KMS-11 (cell line): ENCODE measurements at regions not wholly inside any gene's neighbourhood (a gene's known extent, or its start where the extent isn't known, plus 50 kb on each side); places are given as distances from the start of the nearest gene placed in this dataset.

ENCODE experiments used
- H2AFZ ChIP-seq: fragments of 200-600 bp; sonication (generic); 2 replicates; pipeline ENCODE4 v1.6.1; 2016; ENCODE audit warnings: antibody characterized with exemption, mixed run types, low read depth
- H3K27ac ChIP-seq: fragments of 200-600 bp; sonication (generic); 2 replicates; pipeline ENCODE4 v1.6.1; 2016; ENCODE audit warnings: mild to moderate bottlenecking, mixed run types
- H3K27me3 ChIP-seq: fragments of 200-600 bp; sonication (generic); 2 replicates; pipeline ENCODE4 v1.6.1; 2017; ENCODE audit warnings: mild to moderate bottlenecking, low read depth, mixed run types, moderate library complexity; ENCODE audit not compliant: insufficient read depth
- H3K36me3 ChIP-seq: fragments of 200-600 bp; sonication (generic); 2 replicates; pipeline ENCODE4 v1.6.1; 2017; ENCODE audit warnings: mild to moderate bottlenecking, mixed run types; ENCODE audit not compliant: insufficient read depth
- H3K4me1 ChIP-seq: fragments of 200-600 bp; sonication (generic); 2 replicates; pipeline ENCODE4 v1.6.1; 2016; ENCODE audit warnings: mild to moderate bottlenecking, low read depth, mixed run types; ENCODE audit not compliant: poor library complexity, severe bottlenecking
- H3K4me2 ChIP-seq: fragments of 200-600 bp; sonication (generic); 2 replicates; pipeline ENCODE4 v1.7.0; 2016; ENCODE audit warnings: mild to moderate bottlenecking, mixed run types
- H3K4me3 ChIP-seq: fragments of 200-600 bp; sonication (generic); IDR thresholded peaks from 2 replicates; pipeline ENCODE4 v1.6.1; 2017; ENCODE audit warnings: low read depth, low read length, mixed read lengths; ENCODE audit not compliant: insufficient read depth
- H3K79me2 ChIP-seq: fragments of 200-600 bp; sonication (generic); 2 replicates; pipeline ENCODE4 v1.6.1; 2016; ENCODE audit warnings: low read depth, mixed run types; ENCODE audit not compliant: insufficient read depth
- H3K9ac ChIP-seq: fragments of 200-600 bp; sonication (generic); 2 replicates; pipeline ENCODE4 v1.6.1; 2016; ENCODE audit warnings: mild to moderate bottlenecking, mixed run types
- H4K20me1 ChIP-seq: fragments of 200-600 bp; sonication (generic); 2 replicates; pipeline ENCODE4 v1.6.1; 2016; ENCODE audit warnings: mild to moderate bottlenecking, mixed run types; ENCODE audit not compliant: insufficient read depth
- TF ChIP-seq, protein P1 (sequence below): fragments of 200-600 bp; sonication (generic); conservative IDR thresholded peaks from 2 replicates; pipeline ENCODE4 v1.6.1; 2017; ENCODE audit warnings: low read depth, mild to moderate bottlenecking, antibody characterized with exemption, low read length, moderate library complexity, mixed read lengths

DNA sequence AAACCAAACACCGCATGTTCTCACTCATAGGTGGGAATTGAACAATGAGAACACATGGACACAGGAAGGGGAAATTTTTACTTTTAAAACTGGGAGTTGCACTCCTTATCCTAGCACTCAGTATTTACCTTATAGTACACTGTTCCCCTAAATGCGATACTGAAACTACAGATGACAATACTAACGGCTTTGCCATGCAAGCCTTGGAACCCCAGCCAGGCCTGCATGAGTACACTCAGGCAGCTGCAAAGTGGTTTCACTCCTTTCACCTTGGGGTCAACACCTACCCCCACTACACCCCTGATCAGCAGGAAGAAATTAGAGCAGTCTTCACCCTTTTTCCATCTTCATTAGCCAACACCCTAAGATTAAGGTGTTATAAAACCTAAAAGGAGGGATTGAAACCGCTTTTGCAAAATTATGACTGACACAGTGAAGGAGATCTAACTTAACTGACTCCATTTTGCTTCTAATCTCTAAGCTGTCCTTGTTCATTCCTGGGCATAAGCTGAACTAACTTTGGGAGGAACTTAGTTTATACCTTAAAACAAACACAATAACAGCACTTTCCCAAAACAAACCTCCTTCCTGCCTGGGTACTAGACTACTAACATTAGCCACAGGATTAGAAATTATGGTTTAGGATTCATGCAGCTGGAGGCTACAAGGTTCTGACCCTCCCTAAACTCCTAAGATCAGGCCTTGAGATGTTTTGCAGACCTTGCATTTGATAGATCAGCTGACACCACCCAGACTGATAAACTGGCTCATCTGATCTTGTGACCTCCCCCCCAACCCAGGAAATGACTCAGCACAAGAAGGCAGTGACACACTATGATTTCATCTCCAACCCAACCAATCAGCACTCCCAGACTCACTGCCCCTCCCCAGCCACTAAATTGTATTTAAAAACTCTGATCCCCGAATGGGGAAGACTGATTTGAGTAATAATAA, 452.1 kb upstream of the PPP2R3A start:
- no peaks in the 10 kb centered on the region for H4K20me1 ChIP-seq
- H3K4me2 ChIP-seq = no peak overlapping the region; the same call in 1 of the 2 replicates
- peak overlapping the region; percentile 55 for H2AFZ ChIP-seq
- no peak overlapping the region for H3K4me3 ChIP-seq
- no peak overlapping the region; the same call in 1 of the 2 replicates for H3K9ac ChIP-seq
- H3K27ac ChIP-seq = peak overlapping the region; percentile 45; the same call in 1 of the 2 replicates
- no peaks in the 10 kb centered on the region for H3K36me3 ChIP-seq
- H3K4me1 ChIP-seq = peaks cover 10% of the 10 kb centered on the region
- H3K27me3 ChIP-seq = no peaks in the 10 kb centered on the region
- H3K79me2 ChIP-seq = no peaks in the 10 kb centered on the region
- TF ChIP-seq, protein P1, sequence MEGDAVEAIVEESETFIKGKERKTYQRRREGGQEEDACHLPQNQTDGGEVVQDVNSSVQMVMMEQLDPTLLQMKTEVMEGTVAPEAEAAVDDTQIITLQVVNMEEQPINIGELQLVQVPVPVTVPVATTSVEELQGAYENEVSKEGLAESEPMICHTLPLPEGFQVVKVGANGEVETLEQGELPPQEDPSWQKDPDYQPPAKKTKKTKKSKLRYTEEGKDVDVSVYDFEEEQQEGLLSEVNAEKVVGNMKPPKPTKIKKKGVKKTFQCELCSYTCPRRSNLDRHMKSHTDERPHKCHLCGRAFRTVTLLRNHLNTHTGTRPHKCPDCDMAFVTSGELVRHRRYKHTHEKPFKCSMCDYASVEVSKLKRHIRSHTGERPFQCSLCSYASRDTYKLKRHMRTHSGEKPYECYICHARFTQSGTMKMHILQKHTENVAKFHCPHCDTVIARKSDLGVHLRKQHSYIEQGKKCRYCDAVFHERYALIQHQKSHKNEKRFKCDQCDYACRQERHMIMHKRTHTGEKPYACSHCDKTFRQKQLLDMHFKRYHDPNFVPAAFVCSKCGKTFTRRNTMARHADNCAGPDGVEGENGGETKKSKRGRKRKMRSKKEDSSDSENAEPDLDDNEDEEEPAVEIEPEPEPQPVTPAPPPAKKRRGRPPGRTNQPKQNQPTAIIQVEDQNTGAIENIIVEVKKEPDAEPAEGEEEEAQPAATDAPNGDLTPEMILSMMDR = no peak

DNA sequence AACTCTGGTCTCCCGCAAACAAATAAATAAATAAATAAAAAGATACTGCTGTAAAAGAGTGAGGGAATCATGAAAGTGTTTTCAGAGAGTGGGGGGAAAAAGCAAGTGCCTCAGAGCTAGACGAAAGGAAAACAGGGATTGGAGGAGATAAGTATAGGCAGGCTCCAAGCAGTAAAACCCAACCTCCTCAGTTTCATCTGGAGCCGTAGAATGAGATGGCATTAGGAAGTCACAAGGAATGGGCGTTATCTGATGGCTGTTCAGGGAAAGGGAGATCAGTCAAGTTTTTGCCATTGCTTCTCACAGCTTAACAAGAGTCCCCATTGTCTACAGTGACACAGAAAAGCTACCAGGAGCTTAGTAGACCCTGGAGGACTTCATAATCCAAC, 451.5 kb upstream of the PPP2R3A start:
- Histone ChIP-seq H3K27me3 (no peaks in the 10 kb centered on the region), H4K20me1 (no peaks in the 10 kb centered on the region), H3K79me2 (no peaks in the 10 kb centered on the region), H3K4me2 (no peak overlapping the region; the same call in 1 of the 2 replicates), H3K4me3 (no peak overlapping the region), H3K4me1 (peaks cover 10% of the 10 kb centered on the region), H3K9ac (no peak overlapping the region; the same call in 1 of the 2 replicates), H3K27ac (peak overlapping the region; percentile 45; the same call in 1 of the 2 replicates), H2AFZ (peak overlapping the region; percentile 55), H3K36me3 (no peaks in the 10 kb centered on the region)
- TF ChIP-seq, protein P1 = no peak

DNA sequence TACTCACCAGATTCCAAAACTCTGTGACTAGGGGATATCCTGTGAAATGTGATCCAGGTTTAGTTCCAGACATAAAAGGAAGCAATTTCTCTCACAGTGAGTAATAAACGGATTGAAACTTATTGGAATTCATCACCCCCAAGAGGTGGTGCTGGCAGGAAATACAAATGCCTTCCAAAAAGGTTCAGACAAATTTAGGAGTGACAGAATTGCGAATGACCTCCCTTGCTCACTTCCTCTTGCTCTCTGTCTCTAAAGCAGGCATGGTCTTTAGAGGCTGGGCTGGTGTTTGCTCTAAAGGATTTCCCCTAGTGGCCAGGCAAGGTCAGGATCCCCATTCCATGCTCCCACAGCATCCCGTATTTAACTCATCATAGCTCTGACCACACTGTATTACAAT, 449.4 kb upstream of the PPP2R3A start:
- Histone ChIP-seq H3K4me3 (no peak overlapping the region), H3K36me3 (no peaks in the 10 kb centered on the region), H4K20me1 (no peaks in the 10 kb centered on the region), H2AFZ (no peak overlapping the region), H3K79me2 (no peaks in the 10 kb centered on the region), H3K9ac (no peak overlapping the region), H3K4me1 (peaks cover 10% of the 10 kb centered on the region), H3K27me3 (no peaks in the 10 kb centered on the region), H3K4me2 (no peak overlapping the region), H3K27ac (no peak overlapping the region)
- TF ChIP-seq, protein P1 = no peak

DNA sequence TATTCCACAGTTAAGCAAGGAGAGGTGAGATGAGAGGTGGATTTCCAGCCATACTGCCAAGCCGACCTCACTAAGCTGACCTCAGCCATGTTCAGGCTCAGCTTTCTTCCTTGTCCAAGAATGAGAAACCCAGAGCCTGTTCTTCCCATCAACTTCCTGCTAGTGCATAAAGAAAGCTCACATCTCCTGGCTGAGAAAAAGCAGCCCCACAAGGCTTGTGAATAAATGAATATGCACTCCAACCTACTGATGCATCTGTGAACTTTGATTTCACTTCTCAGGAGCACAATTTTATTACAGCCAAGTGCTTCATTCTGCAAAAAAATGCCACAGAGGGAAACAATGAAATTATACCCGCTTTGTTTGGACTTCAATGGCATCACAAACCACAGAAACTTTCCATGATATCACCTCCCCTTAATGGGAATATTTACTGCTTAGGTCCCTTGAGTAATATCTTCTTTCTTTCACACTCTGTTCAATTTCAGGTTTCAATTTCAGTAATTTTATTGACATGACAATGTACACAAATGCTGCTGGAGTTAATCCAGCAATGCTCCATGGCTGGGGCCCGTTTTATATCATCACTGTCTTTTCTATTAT, 437.0 kb upstream of the PPP2R3A start:
- no peak overlapping the region for H2AFZ ChIP-seq
- no peak overlapping the region for H3K4me2 ChIP-seq
- no peaks in the 10 kb centered on the region for H3K27me3 ChIP-seq
- peaks cover 9% of the 10 kb centered on the region for H3K4me1 ChIP-seq
- no peak overlapping the region for H3K4me3 ChIP-seq
- H3K79me2 ChIP-seq = no peaks in the 10 kb centered on the region
- no peaks in the 10 kb centered on the region for H4K20me1 ChIP-seq
- no peaks in the 10 kb centered on the region for H3K36me3 ChIP-seq
- no peak overlapping the region for H3K9ac ChIP-seq
- TF ChIP-seq, protein P1 = no peak
- H3K27ac ChIP-seq = no peak overlapping the region
